ENCODE measurements at regions not wholly inside any gene's neighbourhood (a gene's known extent, or its start where the extent isn't known, plus 50 kb on each side); places are given as distances from the start of the nearest gene placed in this dataset.

DNA sequence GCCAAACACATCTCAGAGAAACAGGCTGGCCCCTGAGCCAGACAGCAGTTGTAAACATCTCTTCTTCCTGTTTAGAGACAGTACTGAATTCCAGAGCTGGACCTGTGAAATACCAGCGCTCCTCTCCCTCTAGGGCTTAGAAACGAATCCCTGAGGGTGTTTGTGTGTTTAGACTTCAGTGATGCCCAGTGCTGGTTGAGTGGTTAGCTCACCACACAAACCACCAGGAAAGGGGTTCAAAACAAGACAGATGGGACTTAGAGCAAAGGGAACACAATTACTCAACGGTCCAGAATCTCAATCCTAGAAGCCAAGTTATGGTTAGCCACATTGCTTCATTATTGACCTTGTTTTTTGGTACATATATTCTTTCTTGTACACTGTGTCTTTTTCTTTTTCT lies 108.7 kb upstream of the TMEM170B start (continued):
- TF ChIP-seq SALL2 (CRISPR knock-in tag; IDR thresholded peaks at IDR 0.05) = no peak
- TF ChIP-seq ZFP36L2 (CRISPR knock-in tag; IDR thresholded peaks at IDR 0.05) = no peak
- TF ChIP-seq, protein P1, sequence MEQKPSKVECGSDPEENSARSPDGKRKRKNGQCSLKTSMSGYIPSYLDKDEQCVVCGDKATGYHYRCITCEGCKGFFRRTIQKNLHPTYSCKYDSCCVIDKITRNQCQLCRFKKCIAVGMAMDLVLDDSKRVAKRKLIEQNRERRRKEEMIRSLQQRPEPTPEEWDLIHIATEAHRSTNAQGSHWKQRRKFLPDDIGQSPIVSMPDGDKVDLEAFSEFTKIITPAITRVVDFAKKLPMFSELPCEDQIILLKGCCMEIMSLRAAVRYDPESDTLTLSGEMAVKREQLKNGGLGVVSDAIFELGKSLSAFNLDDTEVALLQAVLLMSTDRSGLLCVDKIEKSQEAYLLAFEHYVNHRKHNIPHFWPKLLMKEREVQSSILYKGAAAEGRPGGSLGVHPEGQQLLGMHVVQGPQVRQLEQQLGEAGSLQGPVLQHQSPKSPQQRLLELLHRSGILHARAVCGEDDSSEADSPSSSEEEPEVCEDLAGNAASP (CRISPR knock-in tag; IDR thresholded peaks at IDR 0.05; ENCODE audit: borderline replicate concordance) = no peak
- peak; percentile 31; the same call in 1 of the 2 replicates for TF ChIP-seq ZBTB25 (CRISPR knock-in tag; IDR thresholded peaks at IDR 0.05)
- TF ChIP-seq PLSCR1 (CRISPR knock-in tag; IDR thresholded peaks at IDR 0.05; ENCODE audit: borderline replicate concordance) = no peak
- TF ChIP-seq SMARCC2 (IDR thresholded peaks at IDR 0.05) = no peak
- TF ChIP-seq, protein P2, sequence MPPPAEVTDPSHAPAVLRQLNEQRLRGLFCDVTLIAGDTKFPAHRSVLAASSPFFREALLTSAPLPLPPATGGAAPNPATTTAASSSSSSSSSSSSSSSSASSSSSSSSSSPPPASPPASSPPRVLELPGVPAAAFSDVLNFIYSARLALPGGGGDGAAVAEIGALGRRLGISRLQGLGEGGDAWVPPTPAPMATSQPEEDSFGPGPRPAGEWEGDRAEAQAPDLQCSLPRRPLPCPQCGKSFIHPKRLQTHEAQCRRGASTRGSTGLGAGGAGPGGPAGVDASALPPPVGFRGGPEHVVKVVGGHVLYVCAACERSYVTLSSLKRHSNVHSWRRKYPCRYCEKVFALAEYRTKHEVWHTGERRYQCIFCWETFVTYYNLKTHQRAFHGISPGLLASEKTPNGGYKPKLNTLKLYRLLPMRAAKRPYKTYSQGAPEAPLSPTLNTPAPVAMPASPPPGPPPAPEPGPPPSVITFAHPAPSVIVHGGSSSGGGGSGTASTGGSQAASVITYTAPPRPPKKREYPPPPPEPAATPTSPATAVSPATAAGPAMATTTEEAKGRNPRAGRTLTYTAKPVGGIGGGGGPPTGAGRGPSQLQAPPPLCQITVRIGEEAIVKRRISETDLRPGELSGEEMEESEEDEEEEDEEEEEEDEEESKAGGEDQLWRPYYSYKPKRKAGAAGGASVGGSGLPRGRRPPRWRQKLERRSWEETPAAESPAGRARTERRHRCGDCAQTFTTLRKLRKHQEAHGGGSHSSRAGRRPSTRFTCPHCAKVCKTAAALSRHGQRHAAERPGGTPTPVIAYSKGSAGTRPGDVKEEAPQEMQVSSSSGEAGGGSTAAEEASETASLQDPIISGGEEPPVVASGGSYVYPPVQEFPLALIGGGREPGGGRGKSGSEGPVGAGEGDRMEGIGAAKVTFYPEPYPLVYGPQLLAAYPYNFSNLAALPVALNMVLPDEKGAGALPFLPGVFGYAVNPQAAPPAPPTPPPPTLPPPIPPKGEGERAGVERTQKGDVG (CRISPR knock-in tag; IDR thresholded peaks at IDR 0.05; ENCODE audit: borderline replicate concordance) = no peak
- TF ChIP-seq MXD4 (CRISPR knock-in tag; IDR thresholded peaks at IDR 0.05) = no peak
- TF ChIP-seq, protein P3, sequence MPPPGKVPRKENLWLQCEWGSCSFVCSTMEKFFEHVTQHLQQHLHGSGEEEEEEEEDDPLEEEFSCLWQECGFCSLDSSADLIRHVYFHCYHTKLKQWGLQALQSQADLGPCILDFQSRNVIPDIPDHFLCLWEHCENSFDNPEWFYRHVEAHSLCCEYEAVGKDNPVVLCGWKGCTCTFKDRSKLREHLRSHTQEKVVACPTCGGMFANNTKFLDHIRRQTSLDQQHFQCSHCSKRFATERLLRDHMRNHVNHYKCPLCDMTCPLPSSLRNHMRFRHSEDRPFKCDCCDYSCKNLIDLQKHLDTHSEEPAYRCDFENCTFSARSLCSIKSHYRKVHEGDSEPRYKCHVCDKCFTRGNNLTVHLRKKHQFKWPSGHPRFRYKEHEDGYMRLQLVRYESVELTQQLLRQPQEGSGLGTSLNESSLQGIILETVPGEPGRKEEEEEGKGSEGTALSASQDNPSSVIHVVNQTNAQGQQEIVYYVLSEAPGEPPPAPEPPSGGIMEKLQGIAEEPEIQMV (CRISPR knock-in tag; IDR thresholded peaks at IDR 0.05; ENCODE audit: low read depth) = no peak
- no peak for TF ChIP-seq PHF21A (CRISPR knock-in tag; IDR thresholded peaks at IDR 0.05)
- no peak for TF ChIP-seq ZNF121 (CRISPR knock-in tag; IDR thresholded peaks at IDR 0.05)
- no peak for TF ChIP-seq FOXO4 (CRISPR knock-in tag; conservative IDR thresholded peaks at IDR 0.05)
- TF ChIP-seq NCOR1 (IDR thresholded peaks at IDR 0.05; ENCODE audit: borderline replicate concordance, low read length) = no peak
- TF ChIP-seq, protein P4, sequence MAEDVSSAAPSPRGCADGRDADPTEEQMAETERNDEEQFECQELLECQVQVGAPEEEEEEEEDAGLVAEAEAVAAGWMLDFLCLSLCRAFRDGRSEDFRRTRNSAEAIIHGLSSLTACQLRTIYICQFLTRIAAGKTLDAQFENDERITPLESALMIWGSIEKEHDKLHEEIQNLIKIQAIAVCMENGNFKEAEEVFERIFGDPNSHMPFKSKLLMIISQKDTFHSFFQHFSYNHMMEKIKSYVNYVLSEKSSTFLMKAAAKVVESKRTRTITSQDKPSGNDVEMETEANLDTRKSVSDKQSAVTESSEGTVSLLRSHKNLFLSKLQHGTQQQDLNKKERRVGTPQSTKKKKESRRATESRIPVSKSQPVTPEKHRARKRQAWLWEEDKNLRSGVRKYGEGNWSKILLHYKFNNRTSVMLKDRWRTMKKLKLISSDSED (CRISPR knock-in tag; IDR thresholded peaks at IDR 0.05) = no peak
- no peak for TF ChIP-seq ZNF230 (CRISPR knock-in tag; IDR thresholded peaks at IDR 0.05)
- no peak for TF ChIP-seq FOXM1 (CRISPR knock-in tag; IDR thresholded peaks at IDR 0.05)
- no peak for TF ChIP-seq ZNF414 (CRISPR knock-in tag; IDR thresholded peaks at IDR 0.05)
- peak; percentile 97 for TF ChIP-seq TEAD3 (CRISPR knock-in tag; optimal IDR thresholded peaks at IDR 0.05; ENCODE audit: borderline replicate concordance)
- TF ChIP-seq REL (CRISPR knock-in tag; conservative IDR thresholded peaks at IDR 0.05) = no peak

Data from HepG2 (cell line).